Hypothalamus (tissue), 51 donors: ENCODE measurements at regions not wholly inside any gene's neighbourhood (a gene's known extent, or its start where the extent isn't known, plus 50 kb on each side); places are given as distances from the start of the nearest gene placed in this dataset.

Experiments used
- DNase-seq, 51 donors: peaks; one replicate each; lab custom pipeline; 2025; lab: John Stamatoyannopoulos, UW

GRCh38 chr10:58932126-58932525 lies 244.3 kb upstream of the PHYHIPL start:
- no peak for DNase-seq

- no peak for DNase-seq
Measured at GRCh38 chr10:58932577-58933314, 243.7 kb upstream of the PHYHIPL start.

- no peak for DNase-seq
Measured at GRCh38 chr10:58936364-58936763, 240.1 kb upstream of the PHYHIPL start.

- no peak for DNase-seq
Measured at GRCh38 chr10:58937423-58937822, 239.0 kb upstream of the PHYHIPL start.

GRCh38 chr10:58942724-58943123 lies 233.7 kb upstream of the PHYHIPL start:
- no peak for DNase-seq

GRCh38 chr10:58943256-58943890 lies 233.1 kb upstream of the PHYHIPL start:
- DNase-seq: no peak

- no peak for DNase-seq
Measured at GRCh38 chr10:58943960-58944359, 232.5 kb upstream of the PHYHIPL start.

- DNase-seq: no peak
Measured at GRCh38 chr10:58948303-58948702, 228.1 kb upstream of the PHYHIPL start.

GRCh38 chr10:58950618-58951017 lies 225.8 kb upstream of the PHYHIPL start:
- no peak for DNase-seq

GRCh38 chr10:58951087-58951486 lies 225.4 kb upstream of the PHYHIPL start:
- DNase-seq: no peak

GRCh38 chr10:58951746-58952145 lies 224.7 kb upstream of the PHYHIPL start:
- no peak for DNase-seq

- DNase-seq: no peak
Measured at GRCh38 chr10:58952162-58952601, 224.3 kb upstream of the PHYHIPL start.

- DNase-seq: peak in 25 of 51 donors; percentile 1 to 83 (median 28)
Measured at GRCh38 chr10:58952747-58953466, 223.5 kb upstream of the PHYHIPL start.

- DNase-seq: no peak
Measured at GRCh38 chr10:58954178-58954577, 222.3 kb upstream of the PHYHIPL start.

GRCh38 chr10:58955615-58956014 lies 220.8 kb upstream of the PHYHIPL start:
- DNase-seq: no peak

- DNase-seq: no peak
Measured at GRCh38 chr10:58956926-58957325, 219.5 kb upstream of the PHYHIPL start.

GRCh38 chr10:58957517-58957916 lies 218.9 kb upstream of the PHYHIPL start:
- no peak for DNase-seq

GRCh38 chr10:58963101-58963534 lies 213.3 kb upstream of the PHYHIPL start:
- peak in 24 of 51 donors; percentile 3 to 84 (median 33) for DNase-seq

GRCh38 chr10:58963723-58964124 lies 212.7 kb upstream of the PHYHIPL start:
- DNase-seq: peak in 48 of 51 donors; percentile 20 to 99 (median 88)

- DNase-seq: no peak
Measured at GRCh38 chr10:58965855-58966254, 210.6 kb upstream of the PHYHIPL start.
